Lower lobe of right lung (tissue), 2 donors: ENCODE measurements at regions not wholly inside any gene's neighbourhood (a gene's known extent, or its start where the extent isn't known, plus 50 kb on each side); places are given as distances from the start of the nearest gene placed in this dataset.
A peak's percentile ranks its signal among the peaks of the same experiment; 100 is the strongest.

Experiments used
- ATAC-seq, 2 donors: fragments of 200-7000 bp; cut with Tn5 transposase; one replicate each; pipeline ENCODE4 v1.9.1; 2020 to 2022; ENCODE audit warnings: mild to moderate bottlenecking in 2 of 2, moderate library complexity in 2 of 2
- DNase-seq: peaks from one replicate; pipeline ENCODE4 v3.0.0-alpha.2; 2020
- H3K27ac ChIP-seq: fragments of 200-600 bp; one replicate; pipeline ENCODE4 v1.8.0; 2022
- H3K27me3 ChIP-seq: fragments of 200-600 bp; one replicate; pipeline ENCODE4 v1.8.0; 2022; ENCODE audit warnings: low read depth
- H3K36me3 ChIP-seq: fragments of 200-600 bp; one replicate; pipeline ENCODE4 v1.8.0; 2022; ENCODE audit warnings: mild to moderate bottlenecking
- H3K4me1 ChIP-seq: fragments of 200-600 bp; one replicate; pipeline ENCODE4 v1.8.0; 2022
- H3K4me3 ChIP-seq: fragments of 200-600 bp; one replicate; pipeline ENCODE4 v1.8.0; 2022; ENCODE audit warnings: mild to moderate bottlenecking
- H3K9me3 ChIP-seq: fragments of 200-600 bp; one replicate; pipeline ENCODE4 v1.8.0; 2022
- CTCF ChIP-seq: fragments of 200-600 bp; IDR thresholded peaks from one replicate; pipeline ENCODE4 v1.8.0; 2022; ENCODE audit warnings: antibody characterized with exemption, mild to moderate bottlenecking
- intact Hi-C: fragments of 100-400 bp; cut with DNase I; formaldehyde crosslinking; loops from one replicate; pipeline ENCODE4 v1.11.0; 2022
- donor health status: DM: no; HTN: yes; CAD: no; lungs with severe emphysema.

GRCh38 chr2:100667801-100668200, 105.0 kb downstream of the PDCL3 start:
- intact Hi-C loops, result no loop called here
- Histone ChIP-seq H3K4me3 (no peak overlapping the region), H3K4me1 (no peaks in the 10 kb centered on the region), H3K36me3 (no peaks in the 10 kb centered on the region), H3K27ac (no peak overlapping the region), H3K27me3 (no peaks in the 10 kb centered on the region), H3K9me3 (no peaks in the 10 kb centered on the region)
- ATAC-seq (no peak), DNase-seq (no peak)
- no peak for TF ChIP-seq CTCF

- H3K36me3 ChIP-seq, result no peaks in the 10 kb centered on the region
- no peak overlapping the region for H3K4me3 ChIP-seq
- intact Hi-C loops, result no loop called here
- H3K9me3 ChIP-seq, result no peaks in the 10 kb centered on the region
- ATAC-seq (peak in 1 of 2 donors; percentile 11), DNase-seq (no peak)
- no peaks in the 10 kb centered on the region for H3K27me3 ChIP-seq
- no peaks in the 10 kb centered on the region for H3K4me1 ChIP-seq
- H3K27ac ChIP-seq, result no peak overlapping the region
- TF ChIP-seq CTCF, result no peak
Measured at GRCh38 chr2:100670232-100670631, 107.4 kb downstream of the PDCL3 start.

- no peaks in the 10 kb centered on the region for H3K9me3 ChIP-seq
- H3K27ac ChIP-seq, result no peak overlapping the region
- no peak overlapping the region for H3K4me3 ChIP-seq
- intact Hi-C loops, result no loop called here
- TF ChIP-seq CTCF, result no peak
- no peak for DNase-seq
- H3K4me1 ChIP-seq, result no peaks in the 10 kb centered on the region
- H3K27me3 ChIP-seq, result no peaks in the 10 kb centered on the region
- ATAC-seq, result no peak
- H3K36me3 ChIP-seq, result no peaks in the 10 kb centered on the region
Measured at GRCh38 chr2:100673115-100673514, 110.3 kb downstream of the PDCL3 start.

GRCh38 chr2:100673691-100674485, 111.1 kb downstream of the PDCL3 start:
- no peak for ATAC-seq
- H3K27ac ChIP-seq, result no peak overlapping the region

GRCh38 chr2:100674666-100675065, 111.9 kb downstream of the PDCL3 start:
- no peak for DNase-seq
- Histone ChIP-seq H3K27me3 (no peaks in the 10 kb centered on the region), H3K4me3 (no peak overlapping the region), H3K36me3 (no peaks in the 10 kb centered on the region), H3K27ac (no peak overlapping the region), H3K4me1 (no peaks in the 10 kb centered on the region), H3K9me3 (no peaks in the 10 kb centered on the region)
- no peak for ATAC-seq
- no peak for TF ChIP-seq CTCF
- intact Hi-C loops, result no loop called here

More at GRCh38 chr2:100673691-100674485, 111.1 kb downstream of the PDCL3 start:
- no peak for TF ChIP-seq CTCF
- Histone ChIP-seq H3K9me3 (no peaks in the 10 kb centered on the region), H3K27me3 (no peaks in the 10 kb centered on the region), H3K36me3 (no peaks in the 10 kb centered on the region), H3K4me1 (no peaks in the 10 kb centered on the region), H3K4me3 (no peak overlapping the region)
- intact Hi-C loops, result no loop called here
- DNase-seq, result no peak
